Kidney epithelial cell (primary cell): ENCODE measurements at regions not wholly inside any gene's neighbourhood (a gene's known extent, or its start where the extent isn't known, plus 50 kb on each side); places are given as distances from the start of the nearest gene placed in this dataset.
"Not testable (repeated sequence)": the region's sequence is repeated elsewhere in the genome, so short reads cannot be mapped to it uniquely, and the experiment has no call there.

Experiments
- DNase-seq: peaks from one replicate; pipeline ENCODE4 v3.0.0-alpha.2; 2010; ENCODE audit warnings: low read depth
- H3K27me3 ChIP-seq: 2 replicates; pipeline ENCODE4 v1.6.0; 2011; ENCODE audit warnings: low read length; ENCODE audit not compliant: control insufficient read depth, insufficient read depth
- H3K36me3 ChIP-seq: 2 replicates; pipeline ENCODE4 v1.5.1; 2011; ENCODE audit warnings: low read length; ENCODE audit not compliant: control insufficient read depth, insufficient read depth
- H3K4me3 ChIP-seq: 2 replicates; pipeline ENCODE4 v1.5.1; 2011; ENCODE audit warnings: low read depth, mild to moderate bottlenecking, control low read depth, low read length

DNA sequence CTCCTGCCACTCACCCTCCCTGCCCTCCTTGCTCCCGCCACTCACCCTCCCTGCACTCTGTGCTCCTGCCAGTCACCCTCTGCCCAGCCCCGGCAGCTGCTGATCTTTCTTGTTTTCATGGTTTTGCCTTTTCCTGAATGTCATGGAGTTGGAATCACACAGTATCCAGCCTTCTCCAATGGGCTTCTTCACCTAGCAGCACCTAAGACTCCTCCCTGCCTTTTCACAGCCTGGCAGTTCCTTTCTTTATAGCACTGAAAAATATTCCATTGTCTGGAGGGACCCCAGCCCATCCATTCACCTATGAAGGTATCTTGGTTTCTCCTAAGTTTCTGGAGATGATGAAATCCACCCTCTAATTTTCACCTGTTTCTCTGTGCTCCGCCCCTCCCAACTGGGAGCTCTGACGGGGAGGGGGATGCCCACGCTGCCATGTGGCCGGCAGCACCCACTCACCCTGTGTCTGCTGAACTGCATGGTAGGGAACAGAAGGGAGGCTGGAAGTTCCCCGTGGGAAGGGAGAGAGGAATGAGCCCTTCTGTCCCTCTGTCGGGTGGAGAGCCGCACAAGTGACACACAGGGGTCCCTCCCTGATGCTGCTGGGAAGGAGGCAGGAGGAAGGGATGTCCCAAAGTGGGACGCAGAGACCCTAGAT lies 144.9 kb upstream of the ZNF469 start:
- DNase-seq, H3K27me3 ChIP-seq, H3K4me3 ChIP-seq: not testable (repeated sequence)

DNA sequence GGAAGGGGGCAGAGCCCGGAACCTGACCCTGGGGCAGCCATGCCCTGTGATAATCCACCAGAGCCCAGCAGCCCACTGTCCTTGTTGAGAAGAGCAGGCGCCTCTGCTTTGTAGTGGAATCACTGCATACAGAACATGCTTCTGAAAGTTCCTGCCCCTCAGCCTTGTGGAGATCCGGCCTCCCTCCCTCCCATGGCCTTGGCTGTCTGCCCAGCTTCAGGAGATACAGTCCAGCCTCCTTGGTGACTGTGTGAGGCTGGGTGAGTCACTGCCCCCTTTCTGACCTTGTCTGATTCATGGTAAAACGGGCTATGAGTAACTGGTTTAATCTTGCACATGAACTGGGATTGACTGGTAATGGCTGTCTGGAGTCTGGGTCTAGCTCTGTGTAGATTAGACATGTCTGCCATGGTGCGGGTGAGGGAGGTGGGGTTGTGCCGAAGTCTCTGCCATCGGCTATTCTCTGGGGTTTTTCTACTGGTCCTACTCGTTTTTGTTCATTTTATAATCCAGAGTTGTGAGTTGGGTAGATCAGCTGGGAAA lies 144.0 kb upstream of the ZNF469 start:
- H3K27me3 ChIP-seq, H3K36me3 ChIP-seq, H3K4me3 ChIP-seq: not testable (repeated sequence)
- peak; percentile 91 for DNase-seq

More for the DNA sequence above, 144.9 kb upstream of the ZNF469 start:
- not testable (repeated sequence) for H3K36me3 ChIP-seq

DNA sequence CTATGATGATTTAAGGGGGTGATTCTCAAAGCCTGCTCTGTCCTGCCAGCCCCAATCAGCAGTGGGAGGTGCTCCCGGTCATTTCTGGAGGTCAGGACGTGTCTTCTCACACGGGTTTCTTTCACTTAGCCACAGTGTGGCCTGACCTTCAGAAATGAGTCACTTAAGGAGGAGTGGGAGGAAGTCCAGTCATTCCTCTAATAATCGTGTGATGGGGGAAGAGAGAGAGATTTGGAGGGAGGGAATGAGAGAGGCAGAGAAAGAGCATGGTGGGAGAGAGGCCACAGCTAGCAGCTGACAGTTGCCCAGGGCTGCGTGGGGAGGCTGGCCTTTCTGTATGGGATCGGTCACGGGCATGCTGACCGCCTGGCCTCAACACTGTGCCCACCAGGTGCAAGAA lies 142.6 kb upstream of the ZNF469 start:
- H3K36me3 ChIP-seq, H3K4me3 ChIP-seq: not testable (repeated sequence)
- peak; percentile 51 for DNase-seq

DNA sequence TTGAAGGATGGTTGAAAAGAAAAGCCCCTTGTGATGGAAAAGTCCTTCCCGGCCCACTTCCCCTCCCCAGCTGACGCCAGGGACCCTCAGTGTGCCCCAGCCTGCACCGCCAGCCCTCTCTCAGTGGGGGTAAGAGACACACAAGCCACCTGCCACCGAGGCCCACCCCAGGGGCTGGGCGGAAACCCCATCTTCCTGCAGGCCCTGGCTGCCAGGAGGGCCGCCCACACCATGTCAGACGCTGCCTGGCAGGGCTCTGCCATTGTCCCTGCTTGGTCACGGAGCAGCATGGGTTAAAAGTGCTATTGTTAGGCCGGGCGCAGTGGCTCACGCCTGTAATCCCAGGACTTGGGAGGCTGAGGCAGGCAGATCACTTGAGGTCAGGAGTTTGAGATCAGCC lies 142.0 kb upstream of the ZNF469 start:
- not testable (repeated sequence) for DNase-seq, H3K36me3 ChIP-seq, H3K27me3 ChIP-seq, H3K4me3 ChIP-seq

More for the DNA sequence above, 142.6 kb upstream of the ZNF469 start:
- H3K27me3 ChIP-seq: not testable (repeated sequence)

DNA sequence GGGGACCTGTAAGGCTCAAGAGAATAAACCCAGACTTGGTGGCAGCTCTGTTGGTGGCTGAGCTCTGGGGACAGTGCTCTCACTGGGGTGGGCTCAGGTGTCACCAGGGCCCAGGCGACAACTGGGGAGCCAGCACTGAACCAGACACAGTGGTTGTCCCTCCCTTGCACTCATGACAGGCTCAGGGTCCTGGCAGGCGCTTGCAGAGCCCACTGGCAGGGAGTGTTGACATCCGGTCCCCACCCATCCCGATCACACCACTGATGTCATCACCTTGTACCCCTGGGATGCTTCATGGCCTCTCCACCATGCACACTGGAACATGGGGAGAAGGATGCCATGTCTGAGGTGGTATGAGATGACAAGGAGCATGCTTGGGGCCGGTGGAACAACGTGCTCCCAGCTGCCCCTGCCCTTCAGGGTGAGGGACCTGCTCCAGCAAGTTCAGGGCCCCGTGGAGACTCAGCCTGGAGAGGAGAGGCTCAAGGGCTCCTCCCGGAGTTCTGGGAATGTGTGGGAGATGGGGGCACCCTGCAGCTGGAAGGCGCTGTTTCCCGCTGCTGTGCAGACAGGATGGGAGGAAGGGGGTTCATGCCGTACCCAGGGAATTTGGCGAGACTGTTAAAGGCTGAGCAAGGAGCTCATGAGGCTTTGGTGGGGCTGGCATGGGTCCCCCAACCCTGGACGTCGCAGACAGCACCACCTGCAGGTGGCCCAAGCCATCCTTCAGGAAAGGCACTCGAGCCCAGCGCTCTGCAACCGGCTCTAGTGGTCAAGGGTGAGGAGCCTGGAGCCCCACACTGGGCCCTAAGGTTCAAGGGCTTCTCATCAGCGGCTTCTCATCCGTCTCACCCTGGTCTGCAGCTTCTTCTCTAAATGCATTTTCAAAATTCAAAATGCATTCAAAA lies 141.1 kb upstream of the ZNF469 start:
- not testable (repeated sequence) for DNase-seq, H3K36me3 ChIP-seq, H3K4me3 ChIP-seq, H3K27me3 ChIP-seq

DNA sequence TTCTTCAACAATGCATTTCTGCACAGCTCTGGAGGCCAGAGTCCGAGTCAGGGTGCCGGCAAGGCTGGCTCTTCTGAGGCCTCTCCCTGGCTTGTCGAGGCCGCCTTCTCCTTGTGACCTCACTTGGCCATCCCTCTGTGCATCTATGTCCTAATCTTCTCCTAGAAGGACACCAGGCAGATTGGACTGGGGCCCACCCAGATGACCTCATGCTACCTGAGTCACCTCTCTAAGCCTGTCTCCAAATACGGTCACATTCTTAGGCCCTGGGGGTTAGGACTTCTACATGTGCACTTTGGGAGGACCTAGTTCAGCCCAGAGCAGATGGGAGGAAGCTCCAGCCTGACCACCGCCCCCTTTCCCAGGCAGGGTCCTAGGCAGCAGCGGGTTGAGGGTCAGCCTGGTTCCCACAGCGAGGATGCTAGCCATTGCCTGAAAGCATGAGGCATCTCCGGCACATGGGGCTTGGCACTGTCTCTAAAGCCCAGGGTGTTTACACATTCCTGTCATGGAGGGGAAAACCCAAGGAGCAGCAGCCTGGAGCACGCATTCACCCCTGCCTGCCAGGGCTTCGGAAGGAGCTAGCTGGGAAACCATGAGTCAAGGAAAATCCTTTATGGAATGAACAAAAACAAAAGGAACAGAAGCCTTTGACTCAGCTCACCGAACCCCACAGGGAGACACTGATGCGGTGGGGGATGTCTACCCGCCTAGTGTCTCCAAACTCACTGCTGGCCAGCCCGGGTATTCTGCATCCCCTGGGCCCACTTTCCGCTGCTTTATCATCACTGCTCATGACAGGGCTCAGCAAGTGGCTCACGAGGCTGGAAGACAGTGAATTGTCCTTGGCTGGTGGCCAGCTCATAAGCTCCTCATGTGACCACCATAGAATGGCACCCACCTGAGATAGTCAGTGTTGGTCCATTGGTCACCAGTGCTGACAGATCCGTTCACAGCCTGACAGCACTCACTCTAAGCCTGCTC lies 140.2 kb upstream of the ZNF469 start:
- DNase-seq: peak; percentile 54
- H3K36me3 ChIP-seq, H3K27me3 ChIP-seq, H3K4me3 ChIP-seq: not testable (repeated sequence)

GRCh38 chr16:88243921-88244320 lies 138.8 kb upstream of the ZNF469 start:
- not testable (repeated sequence) for H3K36me3 ChIP-seq, DNase-seq, H3K27me3 ChIP-seq, H3K4me3 ChIP-seq

GRCh38 chr16:88245241-88246081 lies 137.3 kb upstream of the ZNF469 start:
- peak; percentile 86 for DNase-seq
- not testable (repeated sequence) for H3K36me3 ChIP-seq, H3K4me3 ChIP-seq, H3K27me3 ChIP-seq

GRCh38 chr16:88246955-88247582 lies 135.7 kb upstream of the ZNF469 start:
- not testable (repeated sequence) for H3K4me3 ChIP-seq, H3K36me3 ChIP-seq, DNase-seq, H3K27me3 ChIP-seq

- H3K27me3 ChIP-seq, H3K4me3 ChIP-seq, H3K36me3 ChIP-seq, DNase-seq: not testable (repeated sequence)
Measured at GRCh38 chr16:88247583-88247966, 135.2 kb upstream of the ZNF469 start.

DNA sequence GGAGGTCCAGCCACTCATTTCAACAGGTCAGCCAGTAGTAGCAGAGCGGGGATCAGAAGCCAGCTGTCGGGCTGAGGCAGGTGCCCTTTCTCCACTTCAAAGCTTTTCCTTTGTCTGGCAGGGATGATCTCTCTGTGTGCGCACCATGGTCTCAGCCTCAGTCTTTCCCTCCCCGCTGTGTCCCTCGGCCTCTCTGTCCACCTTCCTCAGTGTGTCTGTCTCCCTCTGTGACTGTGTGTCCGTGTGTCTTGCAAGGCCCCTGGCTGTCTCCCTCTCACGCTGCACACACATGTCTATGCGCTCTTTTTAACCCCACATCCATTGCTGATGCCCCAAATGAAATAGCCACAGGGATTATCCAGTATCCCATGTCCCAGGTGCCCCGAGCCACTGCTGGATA lies 134.0 kb upstream of the ZNF469 start:
- not testable (repeated sequence) for H3K27me3 ChIP-seq, H3K36me3 ChIP-seq, DNase-seq, H3K4me3 ChIP-seq

GRCh38 chr16:88250381-88250780 lies 132.4 kb upstream of the ZNF469 start:
- H3K36me3 ChIP-seq, H3K4me3 ChIP-seq, DNase-seq, H3K27me3 ChIP-seq: not testable (repeated sequence)

DNA sequence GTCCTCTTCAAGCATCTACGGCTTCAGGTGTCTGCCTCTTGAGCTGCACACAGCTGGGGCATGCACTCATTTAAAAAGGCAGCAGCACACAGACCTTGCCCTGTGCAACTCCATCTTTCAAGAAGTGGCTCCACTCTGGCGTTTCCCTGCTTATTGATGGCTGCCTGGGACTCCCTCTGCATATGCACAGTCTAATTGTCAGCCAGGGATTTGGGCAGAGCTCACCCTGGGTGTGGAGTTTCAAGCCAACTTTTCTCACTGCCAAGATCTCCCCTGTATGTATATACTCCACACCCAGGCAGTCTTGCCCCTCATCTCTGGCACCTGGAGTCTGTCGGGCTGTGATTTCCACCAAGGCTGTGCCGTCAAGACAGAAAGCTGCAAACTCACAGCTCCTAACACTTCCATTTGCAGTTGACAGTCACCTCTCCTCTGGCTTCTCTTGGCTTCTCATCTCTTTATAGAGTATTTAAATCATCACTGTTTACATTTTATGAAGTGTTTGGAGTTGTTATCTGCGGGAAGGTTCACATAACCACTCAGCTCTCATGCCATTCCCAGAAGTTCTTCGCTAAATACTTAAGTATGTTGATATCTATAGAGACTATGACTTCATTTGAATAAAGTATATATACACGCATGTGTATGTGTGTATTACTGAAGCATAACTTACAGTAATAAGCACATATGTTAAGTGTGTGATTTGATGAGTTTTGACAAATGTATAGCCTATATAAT lies 130.5 kb upstream of the ZNF469 start:
- not testable (repeated sequence) for DNase-seq, H3K4me3 ChIP-seq, H3K27me3 ChIP-seq, H3K36me3 ChIP-seq
